ENCODE measurements at regions not wholly inside any gene's neighbourhood (a gene's known extent, or its start where the extent isn't known, plus 50 kb on each side); places are given as distances from the start of the nearest gene placed in this dataset.
"Not testable (repeated sequence)": the region's sequence is repeated elsewhere in the genome, so short reads cannot be mapped to it uniquely, and the experiment has no call there.

DNA sequence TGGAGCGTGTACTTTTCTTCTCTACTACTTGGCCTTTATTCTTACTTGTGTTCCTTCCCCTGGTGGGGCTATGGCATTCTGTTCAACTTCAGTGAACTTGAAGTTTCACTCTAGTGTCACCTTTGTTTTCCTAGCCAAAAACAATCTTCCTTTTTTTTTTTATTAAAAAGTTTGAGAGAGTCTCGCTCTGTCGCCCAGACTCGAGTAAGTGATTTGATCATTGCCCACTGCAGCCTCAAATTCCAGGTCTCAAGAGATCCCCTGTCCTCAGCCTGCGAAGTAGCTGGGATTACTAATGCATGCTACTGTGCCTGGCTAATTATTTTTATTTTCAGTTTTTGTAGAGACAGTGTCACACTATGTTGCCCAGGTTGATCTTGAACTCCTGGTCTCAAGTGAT, 124.8 kb downstream of the SST start:
- DNase-seq (ENCODE audit: low read depth, low spot score) = no peak
- no peak overlapping the region for H3K4me3 ChIP-seq (ENCODE audit: low read length)

DNA sequence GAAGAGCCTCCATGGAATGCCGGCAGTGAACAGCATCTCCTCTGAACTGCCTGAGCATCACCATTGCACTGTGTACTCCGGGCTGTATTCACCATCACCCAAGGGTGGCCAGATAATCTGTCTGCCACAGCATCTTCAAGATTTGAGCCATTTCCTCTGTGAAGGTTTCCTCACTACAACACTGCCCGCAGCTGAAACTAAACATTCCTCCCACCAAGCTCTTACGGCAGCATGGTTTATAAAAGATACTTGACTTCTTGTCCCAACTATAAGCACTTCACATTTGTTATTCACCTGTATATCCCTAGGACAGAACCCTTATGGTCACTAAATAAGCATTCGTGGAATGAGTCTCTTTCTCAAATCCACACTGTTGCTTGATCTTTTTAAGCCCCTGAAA, 125.9 kb downstream of the SST start:
- no peak for DNase-seq (ENCODE audit: low read depth, low spot score)
- H3K4me3 ChIP-seq (ENCODE audit: low read length) = no peak overlapping the region

DNA sequence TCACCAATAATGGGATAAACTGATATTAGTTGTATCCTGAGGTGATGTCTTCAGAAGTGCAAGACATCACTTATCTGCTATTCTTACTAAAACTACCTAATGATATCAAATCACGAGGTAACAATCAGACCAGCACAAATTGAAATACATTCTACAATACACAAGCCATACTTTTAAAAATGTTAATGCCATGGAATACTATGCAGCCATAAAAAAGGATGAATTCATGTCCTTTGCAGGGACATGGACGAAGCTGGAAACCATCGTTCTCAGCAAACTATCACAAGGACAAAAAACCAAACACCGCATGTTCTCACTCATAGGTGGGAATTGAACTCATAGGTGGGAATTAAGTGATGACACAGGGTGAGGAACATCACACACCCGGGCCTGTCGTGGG, 129.3 kb downstream of the SST start:
- no peak for DNase-seq (ENCODE audit: low read depth, low spot score)
- no peak overlapping the region for H3K4me3 ChIP-seq (ENCODE audit: low read length)

DNA sequence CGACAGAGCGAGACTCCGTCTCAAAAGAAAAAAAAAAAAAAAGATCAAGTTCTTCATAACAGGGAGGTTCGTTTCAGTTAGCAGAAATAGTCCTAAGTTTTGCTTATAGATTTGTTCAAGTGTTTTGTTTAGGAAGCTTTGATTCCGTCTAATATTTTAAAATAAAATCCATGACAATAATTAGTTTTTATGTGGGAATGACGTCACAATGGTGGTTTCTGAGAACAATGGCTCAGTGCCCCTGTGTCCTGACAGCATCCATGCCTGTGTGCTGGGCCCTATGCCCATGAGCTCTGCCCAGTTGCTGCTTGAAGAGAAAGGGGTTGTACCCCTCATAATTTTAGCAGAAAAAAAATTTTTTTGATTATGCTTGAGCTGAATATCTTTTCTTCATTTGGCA, 134.0 kb downstream of the SST start:
- no peak for DNase-seq (ENCODE audit: low read depth, low spot score)
- no peak overlapping the region for H3K4me3 ChIP-seq (ENCODE audit: low read length)

DNA sequence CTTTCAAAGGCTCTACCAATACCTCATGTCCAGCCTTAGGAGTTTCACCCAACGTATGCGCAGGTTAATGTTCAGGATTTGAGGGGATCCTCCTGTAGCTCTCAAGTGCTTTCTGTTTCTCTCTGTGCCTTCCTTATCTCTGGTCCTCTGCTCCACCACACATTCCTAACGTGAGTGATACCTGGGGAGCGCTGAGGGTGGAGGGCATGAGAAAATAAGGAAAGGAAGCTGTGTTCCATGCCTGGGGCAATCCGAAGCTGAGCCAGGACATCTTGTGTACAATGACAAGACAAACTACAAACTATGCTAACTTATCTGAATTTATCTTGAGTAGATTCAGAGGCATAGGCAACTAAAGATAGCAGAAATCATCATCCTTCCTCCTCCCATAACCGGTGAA, 136.4 kb downstream of the SST start:
- H3K4me3 ChIP-seq (ENCODE audit: low read length) = no peak overlapping the region
- no peak for DNase-seq (ENCODE audit: low read depth, low spot score)

DNA sequence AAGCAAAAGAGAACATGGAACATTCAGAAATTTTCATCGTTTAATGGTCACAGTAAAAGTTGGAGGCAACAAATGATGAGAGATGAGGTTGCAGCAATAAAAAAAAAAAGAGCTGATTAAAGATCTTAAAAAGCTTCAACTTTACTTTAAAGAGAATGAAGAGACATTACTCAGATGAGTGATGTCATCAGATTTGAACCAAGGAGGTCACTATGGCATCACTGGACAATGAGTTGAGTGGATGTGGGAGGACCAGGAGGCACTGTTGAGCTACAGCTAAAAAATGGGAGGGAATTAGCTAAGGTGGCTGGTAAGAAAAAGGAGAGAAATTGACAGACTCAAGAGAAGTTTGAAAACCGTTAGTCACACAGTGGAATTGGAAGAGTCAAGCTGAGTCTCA, 138.4 kb downstream of the SST start:
- no peak for DNase-seq (ENCODE audit: low read depth, low spot score)
- no peak overlapping the region for H3K4me3 ChIP-seq (ENCODE audit: low read length)

DNA sequence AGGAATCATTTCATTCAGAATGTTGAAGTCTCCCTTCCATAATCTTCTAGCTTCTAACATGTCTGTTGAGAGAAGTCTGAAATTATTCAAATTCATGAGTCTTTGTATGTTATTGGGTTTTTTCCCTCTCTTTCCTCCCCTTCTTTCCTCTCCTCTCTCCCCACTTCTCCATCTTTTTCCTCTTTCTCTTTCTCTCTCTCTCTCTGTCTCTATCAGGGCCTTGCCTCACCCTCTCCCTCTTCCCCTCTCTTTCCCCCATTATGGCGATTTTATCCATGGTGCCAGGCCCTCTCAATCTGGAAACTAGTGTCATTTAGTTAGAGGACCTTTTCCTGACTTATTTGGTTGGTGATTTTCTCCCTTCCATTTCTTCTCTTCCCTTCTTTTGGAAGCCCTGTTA, 147.3 kb downstream of the SST start:
- no peak for DNase-seq (ENCODE audit: low read depth, low spot score)
- no peak overlapping the region for H3K4me3 ChIP-seq (ENCODE audit: low read length)

DNA sequence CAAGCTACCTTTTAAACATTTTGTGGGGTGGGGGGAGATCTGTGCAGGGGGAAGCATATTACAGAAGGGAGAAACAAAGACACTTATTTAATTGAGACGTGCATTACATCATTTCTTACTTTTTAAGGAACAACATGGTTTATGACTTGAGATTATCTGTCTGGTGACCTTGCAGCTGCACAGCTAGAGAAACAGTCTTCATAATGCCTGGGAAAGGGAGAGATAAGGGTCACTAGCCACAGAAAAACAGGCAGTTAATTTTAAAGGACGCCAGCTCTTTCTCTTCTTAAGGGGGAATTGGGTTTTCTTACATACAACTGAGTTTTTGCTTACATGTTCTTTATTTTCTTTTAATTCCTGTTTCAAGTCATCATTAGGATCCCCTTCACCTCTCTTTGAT, 147.9 kb downstream of the SST start:
- no peak overlapping the region for H3K4me3 ChIP-seq (ENCODE audit: low read length)
- DNase-seq (ENCODE audit: low read depth, low spot score) = no peak

DNA sequence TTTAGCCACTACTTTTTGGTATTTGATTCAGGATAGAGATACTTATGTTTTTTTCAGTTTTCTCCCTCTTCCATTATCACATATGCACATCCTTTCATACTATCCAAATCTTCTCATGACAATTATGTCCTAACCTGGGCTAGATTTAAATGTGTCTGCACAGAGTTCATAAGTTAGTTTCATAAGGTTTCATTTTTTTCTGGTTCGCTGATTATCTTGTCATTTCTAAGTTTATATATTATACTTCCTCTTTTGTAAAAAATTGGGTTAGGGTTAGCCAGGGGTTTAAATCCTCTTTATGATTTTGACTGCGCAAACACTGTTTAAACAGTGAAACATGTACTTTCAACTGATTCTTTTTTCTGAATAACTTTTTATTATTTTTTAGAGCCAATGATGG, 148.6 kb downstream of the SST start:
- H3K4me3 ChIP-seq (ENCODE audit: low read length) = no peak overlapping the region
- no peak for DNase-seq (ENCODE audit: low read depth, low spot score)

DNA sequence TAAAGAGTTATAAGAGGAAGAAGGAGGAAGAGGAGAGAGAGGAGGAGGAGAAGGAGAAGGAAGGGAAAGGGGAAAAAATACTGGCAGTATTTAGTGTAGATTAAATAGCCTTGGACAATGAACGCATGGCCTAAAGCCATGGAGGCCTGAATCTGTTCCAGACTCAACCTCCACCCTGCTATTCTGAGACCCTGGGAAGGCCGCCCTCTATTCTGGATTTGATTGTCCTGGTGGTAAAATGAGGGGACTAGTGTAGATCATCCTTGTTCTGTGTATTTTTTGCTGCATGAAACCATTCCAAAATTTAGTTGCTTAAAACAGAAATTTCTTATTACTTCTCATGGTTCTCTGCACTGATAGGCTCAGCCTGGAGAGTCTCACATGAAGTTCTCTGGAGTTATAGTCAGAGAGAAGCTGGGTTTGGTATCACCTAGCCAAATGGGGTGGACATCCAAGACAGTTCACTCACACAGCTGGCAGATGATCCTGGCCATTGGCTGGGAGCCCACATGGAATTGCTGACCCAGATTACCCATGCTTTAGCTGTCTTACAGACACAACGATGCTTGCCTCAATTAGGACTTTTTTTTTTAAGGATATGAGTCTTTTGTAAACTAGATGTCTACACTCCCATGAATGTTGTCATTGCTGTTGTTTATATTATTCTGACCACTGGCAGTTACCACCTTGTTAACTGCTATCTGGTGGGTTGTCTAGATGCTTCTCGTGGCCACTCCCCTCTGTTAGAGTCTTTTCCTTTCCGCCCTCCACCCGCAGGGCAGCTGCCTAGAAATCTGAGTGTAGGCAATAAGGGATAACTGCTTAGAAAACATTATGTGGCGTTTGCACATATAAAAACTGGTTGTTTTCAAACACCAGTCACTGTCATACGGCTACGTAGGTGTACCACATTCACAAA, 149.9 kb downstream of the SST start:
- DNase-seq (ENCODE audit: low read depth, low spot score) = no peak
- no peak overlapping the region for H3K4me3 ChIP-seq (ENCODE audit: low read length)

DNA sequence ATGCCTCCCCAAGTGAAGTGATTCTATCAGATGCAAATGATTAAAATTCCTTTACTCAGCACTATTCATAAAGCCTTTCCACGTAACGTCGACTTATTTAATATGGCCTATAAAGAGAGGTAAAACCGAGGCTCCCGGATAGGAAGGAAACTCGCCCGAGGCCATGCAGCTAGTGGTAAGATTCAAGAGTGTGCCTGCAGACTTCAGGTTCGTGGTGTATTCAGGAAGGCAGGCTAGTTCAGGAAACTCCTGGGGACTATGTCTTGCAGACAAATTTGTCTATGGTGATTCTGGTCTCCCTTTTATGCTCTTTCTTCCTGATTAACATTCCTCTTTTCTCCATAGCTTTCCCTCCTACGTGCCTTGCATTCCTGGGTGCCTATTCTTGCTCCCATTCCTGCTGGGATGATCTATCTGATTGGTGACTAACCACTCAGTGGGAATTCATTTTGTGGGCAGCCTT, 150.7 kb downstream of the SST start:
- DNase-seq (ENCODE audit: low read depth, low spot score) = no peak
- H3K4me3 ChIP-seq (ENCODE audit: low read length) = no peak overlapping the region

DNA sequence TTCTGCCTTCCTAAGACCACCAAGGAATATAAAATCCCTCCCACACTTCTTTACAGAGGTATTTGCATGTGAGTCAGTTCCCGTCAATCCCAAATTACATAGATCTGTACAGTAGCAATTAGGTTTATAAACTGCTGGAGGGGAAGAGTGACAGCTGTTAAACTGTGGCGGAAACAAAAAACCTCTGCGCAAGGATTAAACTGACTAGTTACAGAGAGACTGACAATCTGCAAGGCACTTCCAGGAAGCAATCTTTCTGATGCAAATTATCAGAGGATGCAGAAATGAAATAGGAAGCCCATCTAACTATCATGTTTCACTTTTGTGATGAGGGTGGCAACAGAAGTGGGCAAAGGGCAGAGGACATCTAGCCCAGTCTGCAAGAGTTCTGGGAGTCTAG, 150.4 kb downstream of the RTP4 start:
- no peak for DNase-seq (ENCODE audit: low read depth, low spot score)
- no peak overlapping the region for H3K4me3 ChIP-seq (ENCODE audit: low read length)

DNA sequence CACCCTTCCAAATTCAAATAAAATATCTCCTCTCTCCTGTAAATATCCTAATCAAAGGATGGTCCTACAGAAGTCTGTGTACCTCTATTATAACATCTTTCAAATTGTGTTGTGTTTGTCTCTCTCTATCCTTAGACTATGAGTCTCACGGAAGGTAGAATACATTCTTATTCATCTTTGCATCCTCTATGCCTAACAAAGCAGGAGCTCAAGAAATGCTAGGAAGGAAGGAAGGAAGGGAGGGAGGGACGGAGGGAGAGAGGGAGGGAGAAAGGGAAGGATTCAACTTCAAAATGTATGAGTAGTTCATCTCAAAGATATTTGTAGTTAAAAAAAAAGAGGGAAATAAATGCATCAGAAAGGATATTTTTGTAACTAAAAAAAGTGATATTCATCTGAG, 150.0 kb downstream of the RTP4 start:
- H3K4me3 ChIP-seq (ENCODE audit: low read length) = no peak overlapping the region
- no peak for DNase-seq (ENCODE audit: low read depth, low spot score)

DNA sequence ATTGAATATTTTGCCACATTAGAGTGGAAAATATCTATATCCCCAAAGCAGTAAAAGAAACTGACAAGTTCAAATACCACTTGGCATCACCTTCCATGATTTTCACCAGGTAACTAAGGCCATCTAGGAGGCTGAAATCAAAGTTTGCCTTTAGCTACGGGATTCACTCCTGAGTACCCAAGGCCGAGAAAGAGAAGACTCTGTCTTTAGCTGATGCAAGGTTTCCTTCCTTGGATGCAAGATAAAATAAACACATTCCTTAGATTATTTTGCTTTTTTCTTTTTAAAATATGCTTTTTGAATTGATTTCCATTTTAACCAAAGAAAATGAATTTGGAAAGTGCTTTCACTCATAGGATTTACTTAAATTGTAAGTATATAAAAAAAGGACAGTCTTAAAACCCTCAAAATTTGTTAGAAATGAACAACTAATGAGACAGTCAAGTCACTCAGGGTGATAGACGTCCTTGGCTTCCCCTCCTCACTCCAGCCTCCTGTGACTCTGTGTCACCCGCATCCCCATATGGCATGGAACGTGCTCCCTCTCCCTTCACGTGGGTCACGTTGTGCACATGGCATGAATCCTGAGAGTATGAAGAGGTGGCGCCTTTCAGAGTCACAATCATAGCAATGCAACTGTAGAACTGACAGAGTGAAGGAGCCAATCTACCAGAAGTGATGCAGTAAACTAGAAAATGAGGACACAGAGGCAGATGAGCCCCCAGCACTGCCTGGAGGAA, 148.4 kb downstream of the RTP4 start:
- DNase-seq (ENCODE audit: low read depth, low spot score) = no peak
- no peak overlapping the region for H3K4me3 ChIP-seq (ENCODE audit: low read length)

DNA sequence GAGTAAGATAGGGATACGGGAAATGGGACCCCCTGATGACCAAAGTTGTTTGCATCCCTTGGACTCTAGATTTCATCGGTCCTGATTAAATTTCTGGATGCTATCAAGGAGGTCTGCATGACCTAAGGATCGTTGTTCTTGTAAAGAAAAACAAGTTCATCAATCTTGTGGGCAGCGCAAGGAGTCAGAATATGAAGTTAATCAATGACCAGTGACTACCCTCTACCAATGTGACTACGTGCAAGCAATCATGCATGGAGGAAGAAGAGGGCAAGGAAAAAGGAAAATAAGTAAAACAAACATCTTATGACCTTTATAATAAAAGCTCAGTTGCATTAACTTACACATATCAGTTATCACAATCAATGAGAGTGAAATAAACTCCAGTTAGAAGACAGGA, 139.7 kb downstream of the RTP4 start:
- no peak overlapping the region for H3K4me3 ChIP-seq (ENCODE audit: low read length)
- no peak for DNase-seq (ENCODE audit: low read depth, low spot score)

DNA sequence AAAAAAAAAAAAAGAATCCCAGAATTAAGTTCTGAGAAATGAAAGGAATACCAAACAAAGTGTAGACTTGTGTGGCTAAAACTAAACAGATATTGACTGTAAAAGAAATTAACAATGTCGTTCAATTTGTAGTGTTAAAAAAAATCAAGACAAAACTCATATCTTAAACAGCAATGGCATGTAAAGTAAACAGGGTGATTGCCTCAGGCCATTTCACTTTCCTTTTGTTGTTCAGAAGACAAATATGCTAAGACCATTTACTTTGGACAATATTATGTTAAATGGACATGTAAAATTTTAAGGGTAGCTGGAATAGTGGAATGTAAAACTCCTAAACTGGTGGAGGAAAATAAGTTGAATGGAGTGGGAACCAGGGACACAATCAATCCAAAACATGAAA, 139.1 kb downstream of the RTP4 start:
- H3K4me3 ChIP-seq (ENCODE audit: low read length) = no peak overlapping the region
- DNase-seq (ENCODE audit: low read depth, low spot score) = no peak

DNA sequence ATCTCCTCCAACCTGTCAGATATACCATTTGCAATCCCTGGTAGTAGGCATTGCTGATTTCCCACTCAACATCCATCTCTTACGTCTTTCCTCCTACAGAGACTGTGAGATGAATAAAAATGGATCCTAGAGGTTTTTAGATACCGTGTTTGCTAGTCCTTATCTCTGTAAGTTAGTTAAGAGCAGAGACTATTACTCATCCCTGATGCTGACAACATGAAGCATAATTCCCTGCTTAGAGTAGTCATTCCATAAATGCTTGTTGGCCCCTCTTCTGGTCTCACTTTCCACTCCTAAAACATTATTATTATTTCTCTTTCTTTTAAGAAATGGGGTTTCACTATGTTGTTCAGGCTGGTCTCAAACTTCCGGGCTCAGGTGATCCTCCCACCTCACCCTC, 136.2 kb downstream of the RTP4 start:
- no peak for DNase-seq (ENCODE audit: low read depth, low spot score)
- no peak overlapping the region for H3K4me3 ChIP-seq (ENCODE audit: low read length)

DNA sequence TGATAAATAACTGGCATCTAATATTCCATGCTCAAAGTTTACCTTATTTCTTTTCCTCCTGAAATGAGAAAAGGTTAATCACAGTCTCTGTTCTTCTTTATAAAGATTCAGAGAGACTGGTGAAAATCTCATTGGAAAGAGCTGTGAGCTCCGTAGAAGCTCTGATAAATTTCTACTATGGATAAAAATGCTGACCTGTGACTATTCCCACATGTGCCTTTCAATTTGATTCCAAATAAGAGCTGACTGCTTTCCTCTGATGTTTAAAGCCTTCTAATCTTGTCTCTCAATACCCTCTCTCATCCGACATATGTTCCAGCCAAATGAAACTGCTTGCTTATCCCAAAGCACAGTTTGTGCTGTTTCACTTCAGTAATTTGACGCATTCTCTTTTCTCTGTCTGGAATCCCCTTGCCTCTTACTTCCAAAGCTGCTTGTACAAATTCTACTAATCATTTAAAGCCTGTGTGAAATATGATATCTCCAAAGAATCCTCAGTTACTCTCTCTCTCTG, 130.1 kb downstream of the RTP4 start:
- H3K4me3 ChIP-seq (ENCODE audit: low read length) = no peak overlapping the region
- DNase-seq (ENCODE audit: low read depth, low spot score) = no peak

DNA sequence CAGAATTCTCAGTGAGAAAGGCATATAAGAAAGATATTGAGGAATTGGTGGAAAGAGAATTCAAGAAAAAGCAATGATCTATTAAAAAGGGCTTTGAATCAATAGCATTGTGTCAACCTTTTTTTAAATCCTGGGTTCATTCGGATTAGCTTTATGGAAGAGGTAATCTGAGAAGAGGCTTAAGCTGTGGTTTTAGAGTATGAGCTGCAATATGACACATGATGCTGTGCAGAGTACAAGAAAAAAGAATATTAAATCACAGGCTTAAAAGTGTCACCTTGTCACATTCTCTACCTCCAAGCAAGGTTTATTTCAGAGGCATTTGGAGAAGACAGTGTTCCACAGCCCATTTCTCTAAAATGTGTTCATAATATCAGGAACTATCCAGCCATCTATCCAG, 128.9 kb downstream of the RTP4 start:
- DNase-seq (ENCODE audit: low read depth, low spot score) = no peak
- H3K4me3 ChIP-seq (ENCODE audit: low read length) = no peak overlapping the region

DNA sequence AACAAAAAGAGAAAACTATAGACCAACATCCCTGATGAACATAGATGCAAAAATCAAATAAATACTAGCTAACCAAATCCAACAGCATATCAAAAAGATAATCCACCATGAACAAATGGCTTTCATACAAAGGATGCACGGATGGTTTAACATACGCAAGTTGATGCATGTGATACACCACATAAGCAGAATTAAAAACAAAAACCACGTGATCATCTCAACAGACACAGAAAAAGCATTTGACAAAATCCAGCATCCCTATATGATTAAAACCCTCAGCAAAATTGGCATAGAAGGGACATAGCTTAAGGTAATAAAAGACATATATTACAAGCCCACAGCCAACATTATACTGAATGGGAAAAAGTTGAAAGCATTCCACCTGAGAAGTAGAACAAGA, 125.9 kb downstream of the RTP4 start:
- DNase-seq (ENCODE audit: low read depth, low spot score); H3K4me3 ChIP-seq (ENCODE audit: low read length): not testable (repeated sequence)

Data from Jurkat, Clone E6-1 (cell line).